Activated naive CD4-positive, alpha-beta T cell treated with anti-CD3 and anti-CD28 coated beads for 36 hours (primary cell): ENCODE measurements at regions not wholly inside any gene's neighbourhood (a gene's known extent, or its start where the extent isn't known, plus 50 kb on each side); places are given as distances from the start of the nearest gene placed in this dataset.

Experiments used
- CTCF ChIA-PET: fragments of 350-600 bp; sonication (Branson Sonifier 250); formaldehyde crosslinking; loops from one replicate; lab custom pipeline; 2021; ENCODE audit warnings: antibody characterized with exemption; lab: Charles Lee
- DNase-seq: peaks from one replicate; pipeline ENCODE4 v3.0.0-alpha.2; 2020
- H3K27ac Mint-ChIP-seq: one replicate; pipeline ENCODE4 v1.8.0; 2021; ENCODE audit warnings: mild to moderate bottlenecking, mixed read lengths
- H3K27me3 Mint-ChIP-seq: one replicate; pipeline ENCODE4 v1.8.0; 2021; ENCODE audit warnings: low read depth, mixed read lengths
- H3K36me3 Mint-ChIP-seq: one replicate; pipeline ENCODE4 v1.8.0; 2021; ENCODE audit warnings: low read depth, mixed read lengths
- H3K4me1 Mint-ChIP-seq: one replicate; pipeline ENCODE4 v1.8.0; 2021; ENCODE audit warnings: low read depth, mixed read lengths
- H3K4me3 Mint-ChIP-seq: one replicate; pipeline ENCODE4 v1.8.0; 2021; ENCODE audit warnings: mild to moderate bottlenecking, moderate library complexity, mixed read lengths
- H3K9me3 Mint-ChIP-seq: one replicate; pipeline ENCODE4 v1.8.0; 2021; ENCODE audit warnings: mixed read lengths
- intact Hi-C: fragments of 100-400 bp; cut with micrococcal nuclease; formaldehyde crosslinking; loops from one replicate; pipeline ENCODE4 v1.15.1; 2023

- Mint-ChIP-seq H3K4me3 (no peak overlapping the region), H3K27ac (no peak overlapping the region), H3K9me3 (peaks cover 1% of the 10 kb centered on the region), H3K4me1 (no peaks in the 10 kb centered on the region), H3K27me3 (no peaks in the 10 kb centered on the region), H3K36me3 (no peaks in the 10 kb centered on the region)
- intact Hi-C loops: no loop called here
- DNase-seq: no peak
- CTCF ChIA-PET: no interaction called here
Measured at GRCh38 chr2:66017763-66018162, 417.2 kb upstream of the MEIS1 start.

GRCh38 chr2:66014450-66014849 is 420.5 kb upstream of the MEIS1 start:
- Mint-ChIP-seq H3K27ac (no peak overlapping the region), H3K9me3 (peaks cover 3% of the 10 kb centered on the region), H3K4me3 (no peak overlapping the region), H3K36me3 (no peaks in the 10 kb centered on the region), H3K27me3 (no peaks in the 10 kb centered on the region), H3K4me1 (no peaks in the 10 kb centered on the region)
- intact Hi-C loops: no loop called here
- no peak for DNase-seq
- CTCF ChIA-PET: interaction anchor here (0.8 kb wide), 1 partner anchor 17 kb away, joined by 3 read pairs; no protein-coding TSS in a partner anchor

GRCh38 chr2:66013456-66013855 is 421.5 kb upstream of the MEIS1 start:
- CTCF ChIA-PET: no interaction called here
- Mint-ChIP-seq H3K4me3 (no peak overlapping the region), H3K27ac (no peak overlapping the region), H3K36me3 (no peaks in the 10 kb centered on the region), H3K9me3 (peaks cover 3% of the 10 kb centered on the region), H3K27me3 (no peaks in the 10 kb centered on the region), H3K4me1 (no peaks in the 10 kb centered on the region)
- intact Hi-C loops: no loop called here
- DNase-seq: no peak

GRCh38 chr2:66003931-66004330 is 431.0 kb upstream of the MEIS1 start:
- Mint-ChIP-seq H3K27ac (no peak overlapping the region), H3K9me3 (peaks cover 2% of the 10 kb centered on the region), H3K4me1 (no peaks in the 10 kb centered on the region), H3K4me3 (no peak overlapping the region), H3K27me3 (no peaks in the 10 kb centered on the region), H3K36me3 (no peaks in the 10 kb centered on the region)
- intact Hi-C loops: no loop called here
- CTCF ChIA-PET: no interaction called here
- no peak for DNase-seq

- no peaks in the 10 kb centered on the region for H3K27me3 Mint-ChIP-seq
- no peak for DNase-seq
- CTCF ChIA-PET: no interaction called here
- H3K4me1 Mint-ChIP-seq: no peaks in the 10 kb centered on the region
- H3K9me3 Mint-ChIP-seq: no peaks in the 10 kb centered on the region
- no peak overlapping the region for H3K27ac Mint-ChIP-seq
- H3K36me3 Mint-ChIP-seq: no peaks in the 10 kb centered on the region
- intact Hi-C loops: no loop called here
- no peak overlapping the region for H3K4me3 Mint-ChIP-seq
Measured at GRCh38 chr2:66001538-66001937, 433.4 kb upstream of the MEIS1 start.

- Mint-ChIP-seq H3K27ac (no peak overlapping the region), H3K4me3 (no peak overlapping the region), H3K9me3 (no peaks in the 10 kb centered on the region), H3K4me1 (no peaks in the 10 kb centered on the region), H3K27me3 (no peaks in the 10 kb centered on the region), H3K36me3 (no peaks in the 10 kb centered on the region)
- intact Hi-C loops: no loop called here
- no peak for DNase-seq
- CTCF ChIA-PET: no interaction called here
Measured at GRCh38 chr2:66000901-66001300, 434.0 kb upstream of the MEIS1 start.

- no peak overlapping the region for H3K4me3 Mint-ChIP-seq
- CTCF ChIA-PET: interaction anchor here (1.0 kb wide), 1 partner anchor 228 kb away, joined by 3 read pairs; no protein-coding TSS in a partner anchor
- intact Hi-C loops: no loop called here
- H3K4me1 Mint-ChIP-seq: no peaks in the 10 kb centered on the region
- H3K9me3 Mint-ChIP-seq: no peaks in the 10 kb centered on the region
- no peak overlapping the region for H3K27ac Mint-ChIP-seq
- no peaks in the 10 kb centered on the region for H3K27me3 Mint-ChIP-seq
- no peak for DNase-seq
- H3K36me3 Mint-ChIP-seq: no peaks in the 10 kb centered on the region
Measured at GRCh38 chr2:65999796-66000195, 435.1 kb upstream of the MEIS1 start.

- CTCF ChIA-PET: interaction anchor here (1.5 kb wide), 1 partner anchor 12 kb away, joined by 3 read pairs; no protein-coding TSS in a partner anchor
- no peak overlapping the region for H3K4me3 Mint-ChIP-seq
- intact Hi-C loops: no loop called here
- no peak overlapping the region for H3K27ac Mint-ChIP-seq
- H3K27me3 Mint-ChIP-seq: no peaks in the 10 kb centered on the region
- no peaks in the 10 kb centered on the region for H3K9me3 Mint-ChIP-seq
- H3K36me3 Mint-ChIP-seq: no peaks in the 10 kb centered on the region
- H3K4me1 Mint-ChIP-seq: no peaks in the 10 kb centered on the region
- no peak for DNase-seq
Measured at GRCh38 chr2:65999103-65999502, 435.8 kb upstream of the MEIS1 start.

GRCh38 chr2:65997961-65998360 is 437.0 kb upstream of the MEIS1 start:
- Mint-ChIP-seq H3K27ac (no peak overlapping the region), H3K9me3 (no peaks in the 10 kb centered on the region), H3K4me3 (no peak overlapping the region), H3K27me3 (no peaks in the 10 kb centered on the region), H3K4me1 (no peaks in the 10 kb centered on the region), H3K36me3 (no peaks in the 10 kb centered on the region)
- intact Hi-C loops: no loop called here
- no peak for DNase-seq
- CTCF ChIA-PET: interaction anchor here (0.7 to 1.5 kb wide), 3 partner anchors 13 to 358 kb away, joined by 3 read pairs; no protein-coding TSS in a partner anchor

GRCh38 chr2:65992198-65992554 is 442.7 kb upstream of the MEIS1 start:
- no peak overlapping the region for H3K4me3 Mint-ChIP-seq
- peaks cover 8% of the 10 kb centered on the region for H3K9me3 Mint-ChIP-seq
- CTCF ChIA-PET: interaction anchor here (0.7 kb wide), 1 partner anchor 23 kb away, joined by 3 read pairs; no protein-coding TSS in a partner anchor
- no peaks in the 10 kb centered on the region for H3K4me1 Mint-ChIP-seq
- no peak for DNase-seq
- intact Hi-C loops: no loop called here
- H3K27me3 Mint-ChIP-seq: peaks cover 2% of the 10 kb centered on the region
- no peak overlapping the region for H3K27ac Mint-ChIP-seq
- no peaks in the 10 kb centered on the region for H3K36me3 Mint-ChIP-seq

- no peak for DNase-seq
- H3K27me3 Mint-ChIP-seq: peaks cover 2% of the 10 kb centered on the region
- H3K36me3 Mint-ChIP-seq: no peaks in the 10 kb centered on the region
- H3K4me1 Mint-ChIP-seq: no peaks in the 10 kb centered on the region
- H3K4me3 Mint-ChIP-seq: no peak overlapping the region
- intact Hi-C loops: no loop called here
- H3K9me3 Mint-ChIP-seq: peaks cover 8% of the 10 kb centered on the region
- no peak overlapping the region for H3K27ac Mint-ChIP-seq
- CTCF ChIA-PET: interaction anchor here (0.7 kb wide), 1 partner anchor 24 kb away, joined by 3 read pairs; no protein-coding TSS in a partner anchor
Measured at GRCh38 chr2:65991381-65992197, 443.3 kb upstream of the MEIS1 start.

- Mint-ChIP-seq H3K4me3 (no peak overlapping the region), H3K36me3 (no peaks in the 10 kb centered on the region), H3K27me3 (peaks cover 3% of the 10 kb centered on the region), H3K9me3 (peaks cover 6% of the 10 kb centered on the region), H3K4me1 (no peaks in the 10 kb centered on the region), H3K27ac (no peak overlapping the region)
- CTCF ChIA-PET: no interaction called here
- intact Hi-C loops: no loop called here
- DNase-seq: no peak
Measured at GRCh38 chr2:65985986-65986385, 448.9 kb upstream of the MEIS1 start.

- Mint-ChIP-seq H3K27ac (no peak overlapping the region), H3K27me3 (peaks cover 2% of the 10 kb centered on the region), H3K36me3 (no peaks in the 10 kb centered on the region), H3K9me3 (no peaks in the 10 kb centered on the region), H3K4me3 (no peak overlapping the region), H3K4me1 (no peaks in the 10 kb centered on the region)
- CTCF ChIA-PET: no interaction called here
- DNase-seq: no peak
- intact Hi-C loops: no loop called here
Measured at GRCh38 chr2:65980531-65980930, 454.4 kb upstream of the MEIS1 start.
